GM13977 (cell line): ENCODE measurements at regions not wholly inside any gene's neighbourhood (a gene's known extent, or its start where the extent isn't known, plus 50 kb on each side); places are given as distances from the start of the nearest gene placed in this dataset.

Experiments used
- DNase-seq: peaks from one replicate; pipeline ENCODE4 v3.0.0; 2012; ENCODE audit warnings: low spot score
- CTCF ChIP-seq: IDR thresholded peaks from 2 replicates; pipeline ENCODE4 v1.5.1; 2012; ENCODE audit warnings: mild to moderate bottlenecking, control low read depth; ENCODE audit not compliant: insufficient read depth; ENCODE audit errors: extremely low read depth, missing control alignments
- in situ Hi-C: fragments of 300-500 bp; cut with MboI; formaldehyde crosslinking; loops from one replicate; pipeline ENCODE4 v1.12.0; 2022; ENCODE audit warnings: low sequenced_read_pairs, low pct_unique_long_range_greater_than_20kb, mixed read lengths, inconsistent platforms; ENCODE audit not compliant: unreplicated experiment

DNA sequence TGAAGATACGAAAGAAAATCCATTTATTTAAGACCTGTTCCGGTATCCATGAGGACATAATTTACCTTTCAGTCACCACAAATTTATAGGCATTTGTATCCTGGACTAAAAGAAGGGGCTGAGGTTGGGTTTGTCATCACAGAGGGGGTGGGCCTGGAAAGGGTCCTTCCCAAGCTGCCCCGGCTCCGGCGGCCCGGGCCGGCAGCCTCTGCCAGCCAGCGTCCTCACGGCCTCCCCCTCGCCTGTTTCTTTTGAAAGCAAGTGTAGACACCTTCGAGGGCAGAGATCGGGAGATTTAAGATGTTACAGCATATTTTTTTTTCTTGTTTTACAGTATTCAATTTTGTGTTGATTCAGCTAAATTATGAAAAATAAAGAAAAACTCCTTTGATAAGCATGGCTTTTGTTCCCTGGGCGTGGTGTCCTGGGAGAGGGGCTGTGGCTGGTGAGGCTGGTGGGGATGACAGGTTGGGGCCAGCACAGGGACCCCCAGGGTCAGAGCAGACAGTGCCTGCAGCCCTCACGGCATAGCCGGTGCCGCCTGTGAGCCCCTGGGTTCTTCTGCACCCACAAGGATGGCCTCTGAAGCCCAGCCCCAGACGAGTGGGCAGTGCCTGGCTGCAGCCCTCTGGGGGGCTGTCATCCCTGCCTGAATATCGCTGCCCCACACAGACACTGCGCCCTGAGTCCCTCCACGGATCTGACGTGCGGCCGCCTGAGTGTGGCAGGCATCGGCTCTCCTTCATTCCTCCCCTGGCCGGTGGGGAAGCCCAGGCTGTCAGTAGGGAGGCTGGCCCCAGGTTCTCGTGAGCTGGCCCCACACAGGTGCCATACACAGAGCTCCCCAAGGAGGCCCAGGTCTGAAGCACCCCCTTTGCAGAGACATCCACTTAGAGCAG is 1075.9 kb downstream of the BRD1 start:
- peak; percentile 31 for DNase-seq
- TF ChIP-seq CTCF = no peak
- in situ Hi-C loops = no loop called here

DNA sequence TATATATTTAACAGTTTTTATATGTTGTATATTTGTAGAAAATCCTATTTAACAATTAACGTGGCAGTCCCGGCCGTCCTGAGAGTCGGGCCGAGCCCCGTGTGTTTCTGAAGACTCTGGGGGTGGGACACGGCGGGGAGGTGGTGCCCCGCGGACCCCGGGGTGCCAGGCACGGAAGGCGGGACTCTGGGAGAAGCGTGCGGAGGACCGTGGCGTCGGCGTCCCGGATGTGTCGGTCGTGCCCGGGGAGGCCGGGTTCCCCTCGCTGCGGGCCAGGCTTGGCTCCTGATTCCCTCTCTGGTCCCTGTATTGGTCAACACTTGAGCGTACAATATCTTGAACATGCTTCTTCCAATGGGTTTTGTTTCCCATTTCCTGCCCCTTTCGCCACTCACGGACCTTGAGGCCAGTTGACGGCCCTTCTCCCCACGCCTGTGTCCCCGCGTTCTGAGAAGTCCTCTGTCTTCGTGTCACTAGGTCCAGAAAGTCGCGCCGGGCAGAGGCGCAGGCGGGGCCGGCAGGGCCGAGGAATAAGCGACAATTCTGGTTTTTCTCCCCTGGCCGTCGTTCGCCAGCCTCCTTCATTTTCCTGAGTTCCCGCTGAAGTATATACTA is 1076.7 kb downstream of the BRD1 start:
- no peak for DNase-seq
- TF ChIP-seq CTCF = no peak
- in situ Hi-C loops = no loop called here

DNA sequence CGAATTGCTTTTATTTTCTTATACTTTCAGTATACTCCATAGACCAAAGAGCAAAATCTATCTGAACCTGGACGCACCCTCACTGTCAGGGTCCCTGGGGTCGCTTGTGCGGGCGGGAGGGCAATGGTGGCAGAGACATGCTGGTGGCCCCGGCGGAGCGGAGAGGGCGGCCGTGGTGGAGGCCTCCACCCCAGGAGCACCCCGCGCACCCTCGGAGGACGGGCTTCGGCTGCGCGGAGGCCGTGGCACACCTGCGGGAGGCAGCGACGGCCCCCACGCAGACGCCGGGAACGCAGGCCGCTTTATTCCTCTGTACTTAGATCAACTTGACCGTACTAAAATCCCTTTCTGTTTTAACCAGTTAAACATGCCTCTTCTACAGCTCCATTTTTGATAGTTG is 1077.4 kb downstream of the BRD1 start:
- no peak for TF ChIP-seq CTCF
- no peak for DNase-seq
- in situ Hi-C loops = no loop called here

DNA sequence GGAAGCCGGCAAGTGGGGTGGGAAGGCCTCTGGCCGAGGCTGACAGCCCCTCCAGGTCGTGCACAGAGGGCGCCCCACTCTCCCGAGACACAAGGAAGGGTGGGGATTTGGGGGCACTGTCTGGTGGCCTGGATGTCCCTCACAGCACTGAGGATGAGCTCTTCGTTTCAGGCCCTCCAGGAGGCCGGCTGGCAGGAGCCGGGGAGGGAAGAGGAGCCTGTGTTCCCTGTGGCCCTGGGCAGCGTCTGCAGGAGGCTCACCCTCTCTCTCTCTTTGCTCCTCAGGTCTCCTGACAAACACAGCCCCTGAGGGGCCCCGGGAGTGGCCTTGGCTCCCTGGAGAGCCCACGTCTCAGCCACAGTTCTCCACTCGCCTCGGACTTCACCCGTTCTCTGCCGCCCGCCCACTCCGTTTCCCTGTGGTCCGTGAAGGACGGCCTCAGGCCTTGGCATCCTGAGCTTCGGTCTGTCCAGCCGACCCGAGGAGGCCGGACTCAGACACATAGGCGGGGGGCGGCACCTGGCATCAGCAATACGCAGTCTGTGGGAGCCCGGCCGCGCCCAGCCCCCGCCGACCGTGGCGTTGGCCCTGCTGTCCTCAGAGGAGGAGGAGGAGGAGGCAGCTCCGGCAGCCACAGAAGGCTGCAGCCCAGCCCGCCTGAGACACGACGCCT is 1078.0 kb downstream of the BRD1 start:
- peak; percentile 13 for DNase-seq
- no peak for TF ChIP-seq CTCF
- in situ Hi-C loops = no loop called here

DNA sequence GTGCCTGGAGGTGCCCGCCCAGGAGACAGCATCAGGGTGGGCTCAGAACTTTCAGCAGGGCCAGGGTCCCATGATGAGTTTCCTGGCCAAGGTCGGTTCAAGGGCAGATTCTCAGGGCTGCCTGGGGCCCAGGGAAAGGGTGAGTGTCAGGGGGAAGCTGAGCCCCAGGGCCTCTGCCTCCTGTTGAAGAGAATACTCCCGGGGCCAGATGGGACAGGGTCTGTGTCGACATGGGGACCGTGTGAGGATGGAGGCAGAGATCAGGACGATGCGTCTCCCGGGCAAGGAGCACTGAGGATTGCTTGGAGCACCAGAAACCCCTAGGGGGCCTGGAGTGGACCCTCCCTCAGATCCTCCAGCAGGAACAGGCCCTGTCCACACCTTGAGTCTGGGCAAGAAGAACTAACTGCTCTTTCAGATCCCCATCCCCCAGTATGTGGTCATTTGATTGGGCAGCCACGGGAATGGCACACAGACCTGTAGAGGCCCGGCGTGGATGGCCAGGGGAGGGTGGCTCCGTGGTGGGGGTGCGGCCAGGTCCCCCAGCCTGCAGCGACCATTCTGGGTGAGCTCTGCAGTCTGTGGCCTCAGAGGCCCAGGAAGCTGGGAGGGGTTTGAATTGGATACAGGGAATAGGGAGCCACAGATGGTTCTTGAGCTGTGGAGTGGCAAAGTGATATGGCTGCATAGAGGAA is 1078.7 kb downstream of the BRD1 start:
- no peak for TF ChIP-seq CTCF
- in situ Hi-C loops = no loop called here
- no peak for DNase-seq
